ENCODE measurements at regions not wholly inside any gene's neighbourhood (a gene's known extent, or its start where the extent isn't known, plus 50 kb on each side); places are given as distances from the start of the nearest gene placed in this dataset.

DNA sequence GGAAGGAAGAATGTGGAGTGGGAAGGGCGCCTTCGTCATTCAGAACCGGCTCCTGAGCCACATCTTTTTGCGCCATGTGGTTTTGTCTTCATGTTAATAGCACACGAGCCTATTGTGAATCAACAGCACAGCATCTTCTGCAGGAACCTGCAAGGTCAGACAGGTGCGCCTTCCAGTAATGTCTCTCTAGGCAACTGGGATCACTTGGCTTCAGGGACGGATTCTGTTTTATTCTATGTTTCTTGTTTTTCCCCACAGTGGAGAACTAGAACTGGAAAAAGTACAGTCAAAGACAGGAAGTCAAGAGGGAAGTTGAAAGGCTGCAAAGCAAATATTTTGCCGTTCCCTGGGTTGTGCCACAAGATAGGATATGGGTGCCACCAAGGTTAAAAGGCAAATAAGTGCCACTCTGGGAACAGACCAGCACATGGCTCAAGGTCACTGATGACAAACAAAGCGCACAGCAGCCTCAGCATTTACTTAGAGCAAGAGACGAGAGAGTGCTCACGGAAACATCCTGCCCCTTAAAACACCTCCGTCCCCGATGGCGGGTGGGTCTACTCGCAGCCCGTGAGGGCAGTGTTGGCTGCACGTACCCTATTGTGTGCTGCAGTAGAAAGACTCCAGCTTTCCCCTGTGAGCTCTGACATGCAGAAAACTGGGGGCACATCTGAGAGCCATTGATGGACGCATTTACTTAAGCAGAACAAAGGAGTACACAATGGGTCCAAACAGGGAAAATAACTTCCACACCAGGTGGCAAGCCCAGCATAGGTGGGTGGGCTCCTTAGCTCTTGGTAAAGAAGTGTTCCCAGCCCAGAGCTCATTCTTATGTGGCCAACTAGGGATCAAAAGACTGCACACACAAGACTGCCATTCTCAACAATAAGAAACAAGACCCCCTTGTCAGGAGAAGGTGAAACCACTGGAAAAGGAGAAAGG, 107.2 kb upstream of the PARD3B start (continued):
- TF ChIP-seq LCORL (IDR thresholded peaks at IDR 0.05) (no peak), LCORL (CRISPR knock-in tag; IDR thresholded peaks at IDR 0.05) (peak; percentile 39; the same call in 1 of the 2 replicates), HOXA7 (CRISPR knock-in tag; IDR thresholded peaks at IDR 0.05) (no peak), CBX5 (CRISPR knock-in tag; IDR thresholded peaks at IDR 0.05; ENCODE audit: borderline replicate concordance) (no peak), KDM2A (CRISPR knock-in tag; IDR thresholded peaks at IDR 0.05; ENCODE audit: borderline replicate concordance, low read depth) (no peak), MTA3 (CRISPR knock-in tag; IDR thresholded peaks at IDR 0.05) (no peak), ATF7 (IDR thresholded peaks at IDR 0.05) (no peak), ATF7 (CRISPR knock-in tag; IDR thresholded peaks at IDR 0.05) (no peak; the same call in 1 of the 2 replicates), ZSCAN21 (CRISPR knock-in tag; IDR thresholded peaks at IDR 0.05; ENCODE audit: borderline replicate concordance) (no peak), MIER3 (CRISPR knock-in tag; IDR thresholded peaks at IDR 0.05; ENCODE audit: borderline replicate concordance) (no peak; the same call in 1 of the 2 replicates), CC2D1A (CRISPR knock-in tag; IDR thresholded peaks at IDR 0.05) (no peak), ZNF350 (CRISPR knock-in tag; IDR thresholded peaks at IDR 0.05; ENCODE audit: borderline replicate concordance, low read depth) (peak; percentile 24; the same call in 1 of the 2 replicates), KMT2A (CRISPR knock-in tag; IDR thresholded peaks at IDR 0.05) (no peak), KDM3A (CRISPR knock-in tag; IDR thresholded peaks at IDR 0.05; ENCODE audit: low read depth) (no peak), NFE2L2 (IDR thresholded peaks at IDR 0.05; ENCODE audit: low read length) (no peak)
- TF ChIP-seq, protein P1, sequence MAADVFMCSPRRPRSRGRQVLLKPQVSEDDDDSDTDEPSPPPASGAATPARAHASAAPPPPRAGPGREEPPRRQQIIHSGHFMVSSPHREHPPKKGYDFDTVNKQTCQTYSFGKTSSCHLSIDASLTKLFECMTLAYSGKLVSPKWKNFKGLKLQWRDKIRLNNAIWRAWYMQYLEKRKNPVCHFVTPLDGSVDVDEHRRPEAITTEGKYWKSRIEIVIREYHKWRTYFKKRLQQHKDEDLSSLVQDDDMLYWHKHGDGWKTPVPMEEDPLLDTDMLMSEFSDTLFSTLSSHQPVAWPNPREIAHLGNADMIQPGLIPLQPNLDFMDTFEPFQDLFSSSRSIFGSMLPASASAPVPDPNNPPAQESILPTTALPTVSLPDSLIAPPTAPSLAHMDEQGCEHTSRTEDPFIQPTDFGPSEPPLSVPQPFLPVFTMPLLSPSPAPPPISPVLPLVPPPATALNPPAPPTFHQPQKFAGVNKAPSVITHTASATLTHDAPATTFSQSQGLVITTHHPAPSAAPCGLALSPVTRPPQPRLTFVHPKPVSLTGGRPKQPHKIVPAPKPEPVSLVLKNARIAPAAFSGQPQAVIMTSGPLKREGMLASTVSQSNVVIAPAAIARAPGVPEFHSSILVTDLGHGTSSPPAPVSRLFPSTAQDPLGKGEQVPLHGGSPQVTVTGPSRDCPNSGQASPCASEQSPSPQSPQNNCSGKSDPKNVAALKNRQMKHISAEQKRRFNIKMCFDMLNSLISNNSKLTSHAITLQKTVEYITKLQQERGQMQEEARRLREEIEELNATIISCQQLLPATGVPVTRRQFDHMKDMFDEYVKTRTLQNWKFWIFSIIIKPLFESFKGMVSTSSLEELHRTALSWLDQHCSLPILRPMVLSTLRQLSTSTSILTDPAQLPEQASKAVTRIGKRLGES (CRISPR knock-in tag; IDR thresholded peaks at IDR 0.05; ENCODE audit: borderline replicate concordance) = no peak
- TF ChIP-seq, protein P2, sequence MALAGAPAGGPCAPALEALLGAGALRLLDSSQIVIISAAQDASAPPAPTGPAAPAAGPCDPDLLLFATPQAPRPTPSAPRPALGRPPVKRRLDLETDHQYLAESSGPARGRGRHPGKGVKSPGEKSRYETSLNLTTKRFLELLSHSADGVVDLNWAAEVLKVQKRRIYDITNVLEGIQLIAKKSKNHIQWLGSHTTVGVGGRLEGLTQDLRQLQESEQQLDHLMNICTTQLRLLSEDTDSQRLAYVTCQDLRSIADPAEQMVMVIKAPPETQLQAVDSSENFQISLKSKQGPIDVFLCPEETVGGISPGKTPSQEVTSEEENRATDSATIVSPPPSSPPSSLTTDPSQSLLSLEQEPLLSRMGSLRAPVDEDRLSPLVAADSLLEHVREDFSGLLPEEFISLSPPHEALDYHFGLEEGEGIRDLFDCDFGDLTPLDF (CRISPR knock-in tag; IDR thresholded peaks at IDR 0.05) = no peak
- TF ChIP-seq, protein P3, sequence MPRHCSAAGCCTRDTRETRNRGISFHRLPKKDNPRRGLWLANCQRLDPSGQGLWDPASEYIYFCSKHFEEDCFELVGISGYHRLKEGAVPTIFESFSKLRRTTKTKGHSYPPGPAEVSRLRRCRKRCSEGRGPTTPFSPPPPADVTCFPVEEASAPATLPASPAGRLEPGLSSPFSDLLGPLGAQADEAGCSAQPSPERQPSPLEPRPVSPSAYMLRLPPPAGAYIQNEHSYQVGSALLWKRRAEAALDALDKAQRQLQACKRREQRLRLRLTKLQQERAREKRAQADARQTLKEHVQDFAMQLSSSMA (CRISPR knock-in tag; IDR thresholded peaks at IDR 0.05) = no peak
- TF ChIP-seq, protein P4, sequence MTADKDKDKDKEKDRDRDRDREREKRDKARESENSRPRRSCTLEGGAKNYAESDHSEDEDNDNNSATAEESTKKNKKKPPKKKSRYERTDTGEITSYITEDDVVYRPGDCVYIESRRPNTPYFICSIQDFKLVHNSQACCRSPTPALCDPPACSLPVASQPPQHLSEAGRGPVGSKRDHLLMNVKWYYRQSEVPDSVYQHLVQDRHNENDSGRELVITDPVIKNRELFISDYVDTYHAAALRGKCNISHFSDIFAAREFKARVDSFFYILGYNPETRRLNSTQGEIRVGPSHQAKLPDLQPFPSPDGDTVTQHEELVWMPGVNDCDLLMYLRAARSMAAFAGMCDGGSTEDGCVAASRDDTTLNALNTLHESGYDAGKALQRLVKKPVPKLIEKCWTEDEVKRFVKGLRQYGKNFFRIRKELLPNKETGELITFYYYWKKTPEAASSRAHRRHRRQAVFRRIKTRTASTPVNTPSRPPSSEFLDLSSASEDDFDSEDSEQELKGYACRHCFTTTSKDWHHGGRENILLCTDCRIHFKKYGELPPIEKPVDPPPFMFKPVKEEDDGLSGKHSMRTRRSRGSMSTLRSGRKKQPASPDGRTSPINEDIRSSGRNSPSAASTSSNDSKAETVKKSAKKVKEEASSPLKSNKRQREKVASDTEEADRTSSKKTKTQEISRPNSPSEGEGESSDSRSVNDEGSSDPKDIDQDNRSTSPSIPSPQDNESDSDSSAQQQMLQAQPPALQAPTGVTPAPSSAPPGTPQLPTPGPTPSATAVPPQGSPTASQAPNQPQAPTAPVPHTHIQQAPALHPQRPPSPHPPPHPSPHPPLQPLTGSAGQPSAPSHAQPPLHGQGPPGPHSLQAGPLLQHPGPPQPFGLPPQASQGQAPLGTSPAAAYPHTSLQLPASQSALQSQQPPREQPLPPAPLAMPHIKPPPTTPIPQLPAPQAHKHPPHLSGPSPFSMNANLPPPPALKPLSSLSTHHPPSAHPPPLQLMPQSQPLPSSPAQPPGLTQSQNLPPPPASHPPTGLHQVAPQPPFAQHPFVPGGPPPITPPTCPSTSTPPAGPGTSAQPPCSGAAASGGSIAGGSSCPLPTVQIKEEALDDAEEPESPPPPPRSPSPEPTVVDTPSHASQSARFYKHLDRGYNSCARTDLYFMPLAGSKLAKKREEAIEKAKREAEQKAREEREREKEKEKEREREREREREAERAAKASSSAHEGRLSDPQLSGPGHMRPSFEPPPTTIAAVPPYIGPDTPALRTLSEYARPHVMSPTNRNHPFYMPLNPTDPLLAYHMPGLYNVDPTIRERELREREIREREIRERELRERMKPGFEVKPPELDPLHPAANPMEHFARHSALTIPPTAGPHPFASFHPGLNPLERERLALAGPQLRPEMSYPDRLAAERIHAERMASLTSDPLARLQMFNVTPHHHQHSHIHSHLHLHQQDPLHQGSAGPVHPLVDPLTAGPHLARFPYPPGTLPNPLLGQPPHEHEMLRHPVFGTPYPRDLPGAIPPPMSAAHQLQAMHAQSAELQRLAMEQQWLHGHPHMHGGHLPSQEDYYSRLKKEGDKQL (CRISPR knock-in tag; IDR thresholded peaks at IDR 0.05; ENCODE audit: low read depth) = no peak
- TF ChIP-seq, protein P5, sequence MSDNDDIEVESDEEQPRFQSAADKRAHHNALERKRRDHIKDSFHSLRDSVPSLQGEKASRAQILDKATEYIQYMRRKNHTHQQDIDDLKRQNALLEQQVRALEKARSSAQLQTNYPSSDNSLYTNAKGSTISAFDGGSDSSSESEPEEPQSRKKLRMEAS (IDR thresholded peaks at IDR 0.05) = no peak; the same call in 1 of the 2 replicates
